WTC11 (cell line): ENCODE measurements at regions not wholly inside any gene's neighbourhood (a gene's known extent, or its start where the extent isn't known, plus 50 kb on each side); places are given as distances from the start of the nearest gene placed in this dataset.

Experiments used
- ATAC-seq: fragments of 200-7000 bp; cut with Tn5 transposase; 2 replicates; pipeline ENCODE4 v1.10.0; 2021; ENCODE audit warnings: mild to moderate bottlenecking, moderate library complexity
- CTCF ChIA-PET: fragments of 300-600 bp; sonication (Branson Sonifier 250); formaldehyde crosslinking; loops from one replicate; lab custom pipeline; 2021; ENCODE audit warnings: antibody characterized with exemption; lab: Charles Lee
- POLR2A ChIA-PET: fragments of 350-600 bp; sonication (Branson Sonifier 250); formaldehyde crosslinking; loops from one replicate; lab custom pipeline; 2021; ENCODE audit warnings: antibody characterized with exemption; lab: Charles Lee
- DNase-seq: peaks from one replicate; pipeline ENCODE4 v3.0.0; 2021; ENCODE audit warnings: low spot score
- H3K27ac Mint-ChIP-seq: 2 replicates; pipeline ENCODE4 v1.8.0; 2021; ENCODE audit warnings: mixed read lengths
- H3K27me3 Mint-ChIP-seq: 2 replicates; pipeline ENCODE4 v1.8.0; 2021; ENCODE audit warnings: low read depth, mild to moderate bottlenecking, moderate library complexity, mixed read lengths
- H3K36me3 Mint-ChIP-seq: 2 replicates; pipeline ENCODE4 v1.8.0; 2021; ENCODE audit warnings: mixed read lengths
- H3K4me1 Mint-ChIP-seq: 2 replicates; pipeline ENCODE4 v1.8.0; 2022; ENCODE audit warnings: mixed read lengths
- H3K4me3 Mint-ChIP-seq: 2 replicates; pipeline ENCODE4 v1.8.0; 2021; ENCODE audit warnings: mild to moderate bottlenecking, moderate library complexity, mixed read lengths
- H3K9me3 Mint-ChIP-seq: 2 replicates; pipeline ENCODE4 v1.8.0; 2021; ENCODE audit warnings: mixed read lengths
- ATF2 ChIP-seq: sonication (generic); formaldehyde crosslinking; IDR thresholded peaks from 2 replicates; pipeline ENCODE4 v1.8.1; 2022; ENCODE audit warnings: low read depth, missing genetic modification reagents, borderline replicate concordance
- EMX1 ChIP-seq: fragments of 250-450 bp; sonication (Bioruptor Pico); IDR thresholded peaks from 2 replicates; pipeline ENCODE4 v1.8.0; 2021; ENCODE audit warnings: mild to moderate bottlenecking
- GABPB1 ChIP-seq: sonication (generic); formaldehyde crosslinking; IDR thresholded peaks from 2 replicates; pipeline ENCODE4 v1.8.1; 2023; ENCODE audit warnings: mild to moderate bottlenecking, missing genetic modification reagents
- HMGA2 ChIP-seq: fragments of 250-450 bp; sonication (Bioruptor Pico); IDR thresholded peaks from 2 replicates; pipeline ENCODE4 v1.4.0; 2021; ENCODE audit warnings: mild to moderate bottlenecking, moderate library complexity
- JUN ChIP-seq: sonication (generic); formaldehyde crosslinking; IDR thresholded peaks from 2 replicates; pipeline ENCODE4 v1.8.0; 2023; ENCODE audit warnings: mild to moderate bottlenecking, missing genetic modification reagents
- MLX ChIP-seq: sonication (generic); formaldehyde crosslinking; IDR thresholded peaks from 2 replicates; pipeline ENCODE4 v1.8.1; 2023; ENCODE audit warnings: mild to moderate bottlenecking, missing genetic modification reagents, moderate library complexity
- NR1H2 ChIP-seq: sonication (generic); formaldehyde crosslinking; IDR thresholded peaks from 2 replicates; pipeline ENCODE4 v1.9.0; 2021; ENCODE audit warnings: mild to moderate bottlenecking, moderate library complexity, missing genetic modification reagents
- NR3C1 ChIP-seq: sonication (generic); formaldehyde crosslinking; conservative IDR thresholded peaks from 2 replicates; pipeline ENCODE4 v1.8.1; 2023; ENCODE audit warnings: low read depth, mild to moderate bottlenecking, missing genetic modification reagents
- RORB ChIP-seq: fragments of 250-450 bp; sonication (Bioruptor Pico); IDR thresholded peaks from 2 replicates; pipeline ENCODE4 v1.9.0; 2021; ENCODE audit warnings: mild to moderate bottlenecking
- SOX15 ChIP-seq: fragments of 250-450 bp; sonication (Bioruptor Pico); IDR thresholded peaks from 2 replicates; pipeline ENCODE4 v1.9.0; 2021; ENCODE audit warnings: mild to moderate bottlenecking
- TEAD1 ChIP-seq: sonication (generic); formaldehyde crosslinking; IDR thresholded peaks from 2 replicates; pipeline ENCODE4 v1.8.0; 2022; ENCODE audit warnings: mild to moderate bottlenecking, missing genetic modification reagents
- TEAD4 ChIP-seq: sonication (generic); formaldehyde crosslinking; IDR thresholded peaks from 2 replicates; pipeline ENCODE4 v1.8.0; 2022; ENCODE audit warnings: mild to moderate bottlenecking, missing genetic modification reagents
- USF2 ChIP-seq: sonication (generic); formaldehyde crosslinking; IDR thresholded peaks from 2 replicates; pipeline ENCODE4 v1.8.1; 2023; ENCODE audit warnings: mild to moderate bottlenecking, missing genetic modification reagents, moderate library complexity
- ZMAT4 ChIP-seq: fragments of 250-450 bp; sonication (Bioruptor Pico); IDR thresholded peaks from 2 replicates; pipeline ENCODE4 v1.9.0; 2021; ENCODE audit warnings: mild to moderate bottlenecking
- ZNF232 ChIP-seq: sonication (generic); formaldehyde crosslinking; IDR thresholded peaks from 2 replicates; pipeline ENCODE4 v1.8.0; 2022; ENCODE audit warnings: mild to moderate bottlenecking, missing genetic modification reagents
- ZNF281 ChIP-seq: sonication (generic); formaldehyde crosslinking; IDR thresholded peaks from 2 replicates; pipeline ENCODE4 v1.8.0; 2023; ENCODE audit warnings: mild to moderate bottlenecking, missing genetic modification reagents
- ZNF396 ChIP-seq: fragments of 250-450 bp; sonication (Bioruptor Pico); IDR thresholded peaks from 2 replicates; pipeline ENCODE4 v1.8.0; 2021; ENCODE audit warnings: mild to moderate bottlenecking, moderate library complexity, borderline replicate concordance
- ZNF423 ChIP-seq: fragments of 250-450 bp; sonication (Bioruptor Pico); IDR thresholded peaks from 2 replicates; pipeline ENCODE4 v2.1.2; 2022; ENCODE audit warnings: mild to moderate bottlenecking, moderate library complexity
- TF ChIP-seq, protein P1 (sequence below): sonication (generic); formaldehyde crosslinking; IDR thresholded peaks from 2 replicates; pipeline ENCODE4 v1.8.1; 2022; ENCODE audit warnings: mild to moderate bottlenecking, missing genetic modification reagents, moderate library complexity, borderline replicate concordance
- TF ChIP-seq, protein P2 (sequence below): sonication (generic); formaldehyde crosslinking; IDR thresholded peaks from 2 replicates; pipeline ENCODE4 v1.8.1; 2023; ENCODE audit warnings: mild to moderate bottlenecking, missing genetic modification reagents, borderline replicate concordance

GRCh38 chr7:114832906-114833595 lies 88.8 kb upstream of the MDFIC start:
- no peak for ATAC-seq

DNA sequence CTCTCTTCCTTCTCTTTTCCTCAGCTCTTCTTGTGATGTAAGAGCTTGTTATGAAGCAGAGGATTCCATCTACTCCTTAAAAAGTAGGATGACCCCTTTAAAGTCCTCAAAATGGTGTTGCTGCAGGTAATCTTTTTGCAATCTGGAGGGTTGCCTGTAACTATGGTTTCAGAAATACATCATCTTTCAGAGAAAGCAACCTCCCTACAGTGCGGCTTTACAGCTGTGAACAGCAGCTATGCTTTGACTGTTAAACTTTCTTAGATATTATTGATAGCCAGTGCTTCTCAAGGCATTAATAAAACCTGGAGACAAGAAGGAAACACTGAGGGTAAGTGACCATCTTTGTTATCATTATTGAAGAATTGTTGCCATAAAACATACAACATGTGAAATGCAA lies 86.6 kb upstream of the MDFIC start:
- no peaks in the 10 kb centered on the region for H3K9me3 Mint-ChIP-seq
- H3K36me3 Mint-ChIP-seq = no peaks in the 10 kb centered on the region
- ATAC-seq (no peak), DNase-seq (no peak)
- POLR2A ChIA-PET = interaction anchor here (0.7 kb wide), 1 partner anchor 1898 kb away, joined by 3 read pairs; no protein-coding TSS in a partner anchor
- no peak for TF ChIP-seq GABPB1
- no peak for TF ChIP-seq TEAD1 (CRISPR knock-in tag)
- no peak for TF ChIP-seq ZNF232 (CRISPR knock-in tag)
- no peak for TF ChIP-seq ZNF281 (CRISPR knock-in tag)
- no peak for TF ChIP-seq ZNF396 (CRISPR knock-in tag)
- no peak for TF ChIP-seq ATF2 (CRISPR knock-in tag)
- TF ChIP-seq ZMAT4 (CRISPR knock-in tag) = no peak
- TF ChIP-seq USF2 (CRISPR knock-in tag) = no peak
- TF ChIP-seq RORB (CRISPR knock-in tag) = no peak
- TF ChIP-seq ZNF423 = no peak
- TF ChIP-seq JUN = no peak
- TF ChIP-seq HMGA2 = no peak
- TF ChIP-seq SOX15 (CRISPR knock-in tag) = no peak
- TF ChIP-seq, protein P1, sequence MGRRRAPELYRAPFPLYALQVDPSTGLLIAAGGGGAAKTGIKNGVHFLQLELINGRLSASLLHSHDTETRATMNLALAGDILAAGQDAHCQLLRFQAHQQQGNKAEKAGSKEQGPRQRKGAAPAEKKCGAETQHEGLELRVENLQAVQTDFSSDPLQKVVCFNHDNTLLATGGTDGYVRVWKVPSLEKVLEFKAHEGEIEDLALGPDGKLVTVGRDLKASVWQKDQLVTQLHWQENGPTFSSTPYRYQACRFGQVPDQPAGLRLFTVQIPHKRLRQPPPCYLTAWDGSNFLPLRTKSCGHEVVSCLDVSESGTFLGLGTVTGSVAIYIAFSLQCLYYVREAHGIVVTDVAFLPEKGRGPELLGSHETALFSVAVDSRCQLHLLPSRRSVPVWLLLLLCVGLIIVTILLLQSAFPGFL = no peak
- no peak for TF ChIP-seq NR1H2
- H3K4me1 Mint-ChIP-seq = no peaks in the 10 kb centered on the region
- CTCF ChIA-PET = no interaction called here
- no peak overlapping the region for H3K27ac Mint-ChIP-seq
- no peaks in the 10 kb centered on the region for H3K27me3 Mint-ChIP-seq
- H3K4me3 Mint-ChIP-seq = no peak overlapping the region

More at GRCh38 chr7:114832906-114833595, 88.8 kb upstream of the MDFIC start:
- no peak overlapping the region for H3K4me3 Mint-ChIP-seq
- no peak for DNase-seq
- no peaks in the 10 kb centered on the region for H3K27me3 Mint-ChIP-seq
- H3K27ac Mint-ChIP-seq = no peak overlapping the region
- no peaks in the 10 kb centered on the region for H3K36me3 Mint-ChIP-seq
- ChIA-PET CTCF (no interaction called here), POLR2A (no interaction called here)
- TF ChIP-seq, protein P2, sequence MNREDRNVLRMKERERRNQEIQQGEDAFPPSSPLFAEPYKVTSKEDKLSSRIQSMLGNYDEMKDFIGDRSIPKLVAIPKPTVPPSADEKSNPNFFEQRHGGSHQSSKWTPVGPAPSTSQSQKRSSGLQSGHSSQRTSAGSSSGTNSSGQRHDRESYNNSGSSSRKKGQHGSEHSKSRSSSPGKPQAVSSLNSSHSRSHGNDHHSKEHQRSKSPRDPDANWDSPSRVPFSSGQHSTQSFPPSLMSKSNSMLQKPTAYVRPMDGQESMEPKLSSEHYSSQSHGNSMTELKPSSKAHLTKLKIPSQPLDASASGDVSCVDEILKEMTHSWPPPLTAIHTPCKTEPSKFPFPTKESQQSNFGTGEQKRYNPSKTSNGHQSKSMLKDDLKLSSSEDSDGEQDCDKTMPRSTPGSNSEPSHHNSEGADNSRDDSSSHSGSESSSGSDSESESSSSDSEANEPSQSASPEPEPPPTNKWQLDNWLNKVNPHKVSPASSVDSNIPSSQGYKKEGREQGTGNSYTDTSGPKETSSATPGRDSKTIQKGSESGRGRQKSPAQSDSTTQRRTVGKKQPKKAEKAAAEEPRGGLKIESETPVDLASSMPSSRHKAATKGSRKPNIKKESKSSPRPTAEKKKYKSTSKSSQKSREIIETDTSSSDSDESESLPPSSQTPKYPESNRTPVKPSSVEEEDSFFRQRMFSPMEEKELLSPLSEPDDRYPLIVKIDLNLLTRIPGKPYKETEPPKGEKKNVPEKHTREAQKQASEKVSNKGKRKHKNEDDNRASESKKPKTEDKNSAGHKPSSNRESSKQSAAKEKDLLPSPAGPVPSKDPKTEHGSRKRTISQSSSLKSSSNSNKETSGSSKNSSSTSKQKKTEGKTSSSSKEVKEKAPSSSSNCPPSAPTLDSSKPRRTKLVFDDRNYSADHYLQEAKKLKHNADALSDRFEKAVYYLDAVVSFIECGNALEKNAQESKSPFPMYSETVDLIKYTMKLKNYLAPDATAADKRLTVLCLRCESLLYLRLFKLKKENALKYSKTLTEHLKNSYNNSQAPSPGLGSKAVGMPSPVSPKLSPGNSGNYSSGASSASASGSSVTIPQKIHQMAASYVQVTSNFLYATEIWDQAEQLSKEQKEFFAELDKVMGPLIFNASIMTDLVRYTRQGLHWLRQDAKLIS (CRISPR knock-in tag) = no peak
- TF ChIP-seq NR3C1 (CRISPR knock-in tag) = no peak
- TF ChIP-seq EMX1 (CRISPR knock-in tag) = no peak
- no peak for TF ChIP-seq TEAD4 (CRISPR knock-in tag)
- TF ChIP-seq MLX (CRISPR knock-in tag) = no peak
- TF ChIP-seq ZMAT4 (CRISPR knock-in tag) = no peak
- no peak for TF ChIP-seq SOX15 (CRISPR knock-in tag)
- TF ChIP-seq ZNF232 (CRISPR knock-in tag) = no peak
- H3K4me1 Mint-ChIP-seq = no peaks in the 10 kb centered on the region
- no peaks in the 10 kb centered on the region; the same call in 1 of the 2 replicates for H3K9me3 Mint-ChIP-seq
